Heart left ventricle (tissue), 16 donors: ENCODE measurements at regions not wholly inside any gene's neighbourhood (a gene's known extent, or its start where the extent isn't known, plus 50 kb on each side); places are given as distances from the start of the nearest gene placed in this dataset.
"Not testable (repeated sequence)": the region's sequence is repeated elsewhere in the genome, so short reads cannot be mapped to it uniquely, and the experiment has no call there.

Experiments used
- ATAC-seq, 4 donors: fragments of 200-7000 bp; cut with Tn5 transposase; one replicate each; pipeline ENCODE4 v1.9.1; 2020 to 2022; ENCODE audit warnings: moderate library complexity in 4 of 4, mild to moderate bottlenecking in 3 of 4, moderate number of reproducible peaks in 1 of 4
- DNase-seq, 5 donors: peaks; one replicate each; pipeline ENCODE4 v3.0.0-alpha.2; 2020
- H3K27ac ChIP-seq, 12 donors: fragments of 200-600 bp; sonication (generic) in 4 of 12; one replicate each; pipeline versions ENCODE4 v1.5.0 to v1.8.0; 2016 to 2022; ENCODE audit warnings: mild to moderate bottlenecking in 2 of 12
- H3K27me3 ChIP-seq, 9 donors: fragments of 200-600 bp; sonication (generic) in 2 of 9; one replicate each; pipeline versions ENCODE4 v1.5.1 to v1.8.0; 2016 to 2022; ENCODE audit warnings: mild to moderate bottlenecking in 3 of 9
- H3K36me3 ChIP-seq, 9 donors: fragments of 200-600 bp; sonication (generic) in 2 of 9; one replicate each; pipeline versions ENCODE4 v1.5.0 to v1.8.0; 2018 to 2022; ENCODE audit warnings: mild to moderate bottlenecking in 2 of 9
- H3K4me1 ChIP-seq, 12 donors: fragments of 200-600 bp; sonication (generic) in 4 of 12; one replicate each; pipeline versions ENCODE4 v1.5.0 to v1.8.0; 2016 to 2022; ENCODE audit warnings: mild to moderate bottlenecking in 3 of 12
- H3K4me3 ChIP-seq, 12 donors: fragments of 200-600 bp; sonication (generic) in 4 of 12; one replicate each; pipeline versions ENCODE4 v1.5.0 to v1.8.0; 2017 to 2022; ENCODE audit warnings: mild to moderate bottlenecking in 9 of 12, moderate library complexity in 4 of 12
- H3K9me3 ChIP-seq, 12 donors: fragments of 200-600 bp; sonication (generic) in 4 of 12; one replicate each; pipeline versions ENCODE4 v1.5.0 to v1.8.0; 2016 to 2022; ENCODE audit warnings: mild to moderate bottlenecking in 1 of 12
- CTCF ChIP-seq, 12 donors: fragments of 200-600 bp; sonication (generic) in 4 of 12; IDR thresholded peaks; one replicate each; pipeline versions ENCODE4 v1.5.0 to v1.8.0; 2018 to 2022; ENCODE audit warnings: antibody characterized with exemption in 12 of 12, mild to moderate bottlenecking in 5 of 12
- POLR2A ChIP-seq, 2 donors: fragments of 450-650 bp; IDR thresholded peaks; one replicate each; pipeline ENCODE4 v1.6.1; 2017; ENCODE audit warnings: antibody characterized with exemption in 2 of 2, mild to moderate bottlenecking in 2 of 2, moderate library complexity in 2 of 2
- WGBS, 4 donors: extraction: QIAGEN DNeasy Blood & Tissue Kit in 2 of 4; methylation state at CpG; one replicate each; pipeline versions ENCODE4 v1.1.5 to v1.1.7; 2013 to 2018; 5-methylcytosine and 5-hydroxymethylcytosine counted together
- intact Hi-C, 10 donors: fragments of 100-400 bp; cut with DNase I; formaldehyde crosslinking; loops; one replicate each; pipeline versions ENCODE4 v1.11.1 to v1.14.2; 2022
- donor health status: ischemic (EF 13 %, LVEDD 7.1; RV severe dilation, severe dysfunction).
- donor health status: healthy with polysubstance abuse.
- donor health status: DM: no; HTN: yes; CAD: no.
- donor health status: DM: no; HTN: no; CAD: no.
- donor health status: ischemic (EF 25% LVEDD 6.9; RV normal size, moderate dysfunction).
- donor health status: ischemic (EF 25% LVEDD 5.7; RV mildly dilated, moderate dysfunction).
- donor health status: healthy.
- donor health status: DM: yes; HTN: yes; CAD: no.
- donor health status: ischemic (EF 35%, LVEDD 5.7; RV mildly dilated, moderate dysfunction).
- donor health status: nonischemic (EF 11% LVEDD 7.7; RV severe dilation, severe dysfunction).
- donor health status: DM: yes; HTN: yes; CAD: no.
- donor health status: PGD.
- donor health status: ischemic (EF 29% LVEDD 5.4; RV normal size, mild dysfunction).
- donor health status: nonischemic (EF 23%, LVEDD 6.1; RV moderate dilation, normal function).

DNA sequence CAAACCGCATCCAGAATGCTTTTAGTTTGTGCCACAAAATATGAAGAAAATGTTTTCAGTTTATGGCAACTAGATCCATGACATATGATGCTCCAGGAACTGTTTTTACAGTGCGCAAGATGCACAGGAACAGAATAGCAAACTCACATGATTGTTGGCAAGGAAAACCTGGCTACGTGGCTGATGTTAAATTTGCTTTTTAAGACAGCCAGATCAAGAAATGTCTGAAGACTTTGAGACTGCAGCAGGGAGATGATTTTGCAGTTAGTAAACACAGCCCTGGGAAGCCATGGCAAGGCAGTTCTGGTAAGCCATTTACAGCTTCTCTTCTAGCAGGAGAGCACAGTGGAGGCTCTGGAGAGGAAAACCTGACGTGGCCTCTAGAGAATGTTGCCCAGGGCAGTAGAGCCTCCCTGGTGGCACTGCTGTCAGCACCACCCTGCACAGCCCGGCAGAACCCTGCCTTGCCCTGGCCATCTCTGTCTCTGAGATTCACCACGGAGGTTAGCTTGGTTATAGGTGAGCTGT is 69.8 kb upstream of the TNRC6B start:
- H3K4me1 ChIP-seq = peaks cover 0 to 44% (median 24%) of the 10 kb centered on the region in 12 donors
- peak; percentile 47 to 93 (median 82) for ATAC-seq
- intact Hi-C loops = loop anchor here in 1 of 10 donors (10.0 kb wide), 1 partner anchor 53 kb away; no protein-coding TSS in a partner anchor
- TF ChIP-seq POLR2A (IDR thresholded peaks at IDR 0.05) (no peak), CTCF (IDR thresholded peaks at IDR 0.05) (no peak)
- no peaks in the 10 kb centered on the region for H3K9me3 ChIP-seq
- H3K27me3 ChIP-seq = no peaks in the 10 kb centered on the region
- no peaks in the 10 kb centered on the region for H3K36me3 ChIP-seq
- peak overlapping the region in 8 of 12 donors; percentile 4 to 66 (median 52) for H3K27ac ChIP-seq
- peak overlapping the region in 10 of 12 donors; percentile 2 to 54 (median 34) for H3K4me3 ChIP-seq
- WGBS, 4 donors = 20 to 38% (median 27%) methylated on average over 6 of the region's 6 CpGs
- DNase-seq = peak in 4 of 5 donors; percentile 16 to 58 (median 31)

GRCh38 chr22:40108396-40108795 is 69.3 kb upstream of the TNRC6B start:
- peak overlapping the region in 7 of 12 donors; percentile 4 to 66 (median 60) for H3K27ac ChIP-seq
- H3K36me3 ChIP-seq = no peaks in the 10 kb centered on the region
- H3K4me3 ChIP-seq = peak overlapping the region in 7 of 12 donors; percentile 24 to 54 (median 41)
- ATAC-seq = no peak
- no peaks in the 10 kb centered on the region for H3K9me3 ChIP-seq
- no peaks in the 10 kb centered on the region for H3K27me3 ChIP-seq
- no peak for DNase-seq
- intact Hi-C loops = loop anchor here in 1 of 10 donors (10.0 kb wide), 1 partner anchor 54 kb away; no protein-coding TSS in a partner anchor
- H3K4me1 ChIP-seq = peaks cover 0 to 49% (median 25%) of the 10 kb centered on the region in 12 donors
- TF ChIP-seq CTCF (IDR thresholded peaks at IDR 0.05) (no peak), POLR2A (IDR thresholded peaks at IDR 0.05) (no peak)

DNA sequence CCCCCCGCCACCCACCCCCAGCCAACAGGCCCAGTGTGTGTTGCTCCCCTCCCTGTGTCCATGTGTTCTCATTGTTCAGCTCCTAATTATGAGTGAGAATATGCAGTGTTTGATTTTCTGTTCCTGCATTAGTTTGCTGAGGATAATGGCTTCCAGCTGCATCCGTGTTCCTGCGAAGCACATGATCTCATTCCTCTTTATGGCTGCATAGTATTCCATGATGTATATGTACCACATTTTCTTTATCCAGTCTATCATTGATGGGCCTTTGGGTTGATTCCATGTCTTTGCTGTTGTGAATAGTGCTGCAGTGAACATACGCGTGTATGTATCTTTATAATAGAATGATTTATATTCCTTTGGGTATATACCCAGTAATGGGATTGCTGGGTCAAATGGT is 68.8 kb upstream of the TNRC6B start:
- H3K4me1 ChIP-seq = peaks cover 0 to 54% (median 29%) of the 10 kb centered on the region in 12 donors
- not testable (repeated sequence) for H3K27me3 ChIP-seq, DNase-seq, H3K9me3 ChIP-seq, H3K36me3 ChIP-seq, H3K4me3 ChIP-seq, H3K27ac ChIP-seq, ATAC-seq
- intact Hi-C loops = loop anchor here in 1 of 10 donors (10.0 kb wide), 1 partner anchor 54 kb away; no protein-coding TSS in a partner anchor
- 93 to 99% (median 99%) methylated on average over 5 of the region's 5 CpGs for WGBS, 4 donors

GRCh38 chr22:40111451-40111850 is 66.3 kb upstream of the TNRC6B start:
- ATAC-seq (no peak), DNase-seq (no peak)
- WGBS, 4 donors = 67 to 71% (median 69%) methylated on average over 2 of the region's 2 CpGs
- intact Hi-C loops = loop anchor here in 2 of 10 donors (5.0 to 10.0 kb wide), 2 partner anchors 54 to 143 kb away; no protein-coding TSS in a partner anchor
- Histone ChIP-seq H3K27ac (no peak overlapping the region), H3K9me3 (no peaks in the 10 kb centered on the region), H3K4me1 (peaks cover 4 to 61% (median 33%) of the 10 kb centered on the region in 12 donors), H3K4me3 (no peak overlapping the region), H3K27me3 (no peaks in the 10 kb centered on the region), H3K36me3 (no peaks in the 10 kb centered on the region)
- TF ChIP-seq POLR2A (IDR thresholded peaks at IDR 0.05) (no peak), CTCF (IDR thresholded peaks at IDR 0.05) (no peak)
